GM04503 (cell line): ENCODE measurements at regions not wholly inside any gene's neighbourhood (a gene's known extent, or its start where the extent isn't known, plus 50 kb on each side); places are given as distances from the start of the nearest gene placed in this dataset.
"Not testable (repeated sequence)": the region's sequence is repeated elsewhere in the genome, so short reads cannot be mapped to it uniquely, and the experiment has no call there.

Experiments used
- DNase-seq: peaks from one replicate; pipeline ENCODE4 v3.0.0-alpha.2; 2012; ENCODE audit warnings: low read depth

DNA sequence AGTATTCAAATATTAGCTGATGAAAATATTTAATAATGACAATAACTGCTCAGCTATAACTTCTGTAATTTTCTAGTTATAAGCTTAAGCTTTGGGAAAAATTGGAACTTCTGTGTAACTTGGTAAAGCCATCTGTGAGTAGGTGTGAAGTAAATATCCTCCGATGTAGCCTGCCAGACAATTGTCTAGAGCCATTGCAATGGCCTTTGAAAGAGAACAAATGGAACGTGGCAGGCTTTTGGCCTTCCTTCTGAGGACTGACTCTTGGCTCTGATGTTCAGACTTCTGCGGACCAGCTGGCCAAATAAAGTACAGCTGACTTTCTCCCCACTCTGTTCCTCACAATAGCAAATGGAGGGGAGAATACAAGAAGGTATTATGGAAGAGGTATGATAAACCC, 203.4 kb upstream of the NMUR2 start:
- DNase-seq, result no peak

DNA sequence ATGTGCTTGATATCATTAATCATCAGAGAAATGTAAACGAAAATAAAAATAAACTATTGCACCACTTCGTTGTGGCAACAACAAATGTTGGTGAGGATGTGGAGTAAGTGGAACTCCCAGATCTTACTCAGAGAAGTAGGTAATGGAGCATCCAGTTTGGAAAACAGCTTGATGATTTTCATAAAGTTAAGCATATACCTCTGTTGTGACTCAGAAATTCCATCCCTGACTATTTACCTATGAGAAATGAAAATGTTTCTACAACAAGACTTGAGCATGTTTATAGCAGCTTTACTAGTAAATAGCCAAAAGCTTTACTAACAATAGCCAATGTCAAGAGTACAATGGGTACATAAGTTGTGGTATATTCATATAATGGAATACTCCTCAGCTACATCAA, 214.7 kb upstream of the NMUR2 start:
- no peak for DNase-seq

- no peak for DNase-seq
Observed at GRCh38 chr5:152622628-152623027, 217.5 kb upstream of the NMUR2 start.

DNA sequence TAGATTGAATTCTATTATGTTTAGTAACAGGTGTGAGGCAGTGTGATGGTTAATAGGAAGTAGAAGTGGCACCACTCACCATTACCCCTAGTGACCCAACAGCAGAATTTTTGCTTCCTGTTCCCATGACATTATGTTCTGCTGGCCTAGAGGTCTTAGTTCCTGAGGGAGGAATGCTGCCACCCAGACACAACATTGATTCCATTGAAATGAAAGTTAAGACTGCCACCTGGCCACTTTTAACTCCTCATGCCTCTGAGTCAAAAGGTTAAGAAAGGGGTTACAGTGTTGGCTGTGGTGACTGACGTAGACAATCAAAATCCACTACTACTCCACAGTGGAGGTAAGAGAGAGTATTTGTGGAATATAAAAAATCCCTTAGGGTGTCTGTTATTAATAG, 218.9 kb upstream of the NMUR2 start:
- no peak for DNase-seq

DNA sequence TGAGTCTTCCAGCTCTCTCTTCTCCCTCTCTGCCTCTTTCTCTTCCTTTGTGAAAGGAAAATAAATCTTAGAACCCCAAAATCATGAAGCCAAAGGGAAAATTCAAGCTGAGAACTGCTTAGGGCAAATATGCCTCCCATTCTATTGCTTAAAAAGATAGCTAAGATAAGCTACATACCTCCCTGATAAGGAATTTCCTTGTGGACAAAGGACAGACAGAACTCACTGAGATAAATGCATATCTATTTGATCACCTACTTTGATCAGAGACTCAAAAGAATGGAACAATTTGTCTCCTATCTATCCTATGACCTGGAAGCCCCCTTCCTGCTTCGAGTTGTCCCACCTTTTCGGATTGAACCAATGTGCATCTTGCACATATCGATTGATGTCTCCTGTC, 220.6 kb upstream of the NMUR2 start:
- DNase-seq, result no peak

DNA sequence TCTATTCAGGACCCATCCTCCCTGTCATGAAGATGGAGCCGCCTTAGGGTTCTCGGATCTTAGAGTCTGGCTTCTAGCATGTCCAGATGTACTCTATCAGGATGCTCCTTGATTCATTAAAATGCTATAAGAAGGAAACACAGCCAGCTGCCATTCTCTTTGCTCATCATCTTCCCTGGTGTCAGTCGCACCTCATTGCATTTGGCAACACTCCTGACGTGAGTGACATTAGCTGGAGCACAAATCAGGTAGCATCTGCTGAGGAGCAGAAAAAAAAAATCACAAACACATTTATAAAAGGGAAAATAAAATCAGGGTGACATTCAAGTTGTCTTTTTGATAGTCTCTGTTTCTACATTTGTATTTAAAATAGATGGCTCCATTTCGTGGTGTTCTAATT, 226.1 kb upstream of the NMUR2 start:
- no peak for DNase-seq

DNA sequence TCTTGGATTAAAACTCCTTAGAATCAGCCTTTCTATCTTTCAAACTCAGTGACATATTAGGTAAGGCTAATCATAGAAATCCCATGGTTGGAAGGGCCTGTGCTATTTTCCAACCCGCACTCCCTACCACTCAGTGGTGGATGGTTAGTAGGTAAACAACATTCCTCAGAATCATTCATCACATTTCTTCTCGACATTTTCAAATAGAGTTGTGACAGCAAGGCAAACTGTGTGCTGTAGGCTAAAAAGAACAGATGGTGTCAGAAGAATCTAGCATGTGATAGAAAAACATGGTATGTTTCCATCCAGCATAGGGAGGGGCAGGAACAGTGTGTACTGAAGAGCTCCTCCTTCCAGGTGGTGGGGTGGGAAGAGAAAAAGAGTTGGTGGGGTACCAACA, 227.3 kb upstream of the NMUR2 start:
- DNase-seq, result no peak

DNA sequence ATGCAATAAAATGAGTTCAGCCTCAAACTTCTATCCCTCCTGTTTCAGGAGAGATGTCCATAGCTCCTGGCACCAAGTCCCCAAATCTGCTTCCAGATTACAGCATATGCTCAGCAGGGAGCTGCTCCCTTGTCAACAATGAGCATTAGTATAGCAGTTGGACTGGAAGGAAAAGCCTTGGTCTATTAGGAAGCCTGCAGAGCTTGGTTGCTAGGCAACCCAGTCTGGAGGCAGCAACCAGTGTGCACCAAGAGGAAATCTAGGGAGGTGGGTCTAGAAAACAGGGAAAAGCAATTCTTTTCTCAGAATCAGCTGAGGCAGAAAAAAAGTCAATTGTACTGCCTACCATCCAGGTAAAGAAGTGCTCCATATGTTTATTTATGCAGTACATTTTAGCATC, 229.5 kb upstream of the NMUR2 start:
- DNase-seq, result no peak

DNA sequence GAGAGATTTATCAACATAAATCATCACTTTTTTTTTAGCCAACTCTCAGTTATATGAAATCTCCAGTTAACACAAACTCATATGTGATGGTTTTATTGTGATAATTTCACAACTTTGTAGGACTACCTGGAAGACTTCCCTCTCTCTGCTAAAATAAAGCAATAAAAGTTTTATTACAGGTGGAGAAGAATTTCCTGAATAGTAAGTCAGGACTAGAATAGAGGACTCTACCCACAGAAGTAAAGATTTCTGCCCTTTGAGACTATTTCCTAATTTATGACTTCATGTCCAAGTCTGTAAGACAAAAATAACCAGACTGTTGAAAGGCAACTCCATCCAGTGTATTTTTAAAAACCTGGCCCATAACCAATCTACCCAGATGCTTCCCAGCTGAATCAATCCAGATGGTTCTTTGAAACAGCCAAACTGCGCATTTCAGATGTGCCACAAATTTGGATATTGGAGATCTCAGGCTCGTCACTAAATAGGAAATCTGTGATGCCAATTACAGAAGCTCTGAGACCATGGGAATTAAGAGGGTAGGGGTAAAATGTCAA, 234.0 kb upstream of the NMUR2 start:
- DNase-seq, result no peak

- no peak for DNase-seq
Observed at GRCh38 chr5:152641970-152642805, 237.1 kb upstream of the NMUR2 start.

GRCh38 chr5:152642880-152643279, 237.8 kb upstream of the NMUR2 start:
- DNase-seq, result no peak

- DNase-seq, result no peak
Observed at GRCh38 chr5:152644029-152644728, 239.1 kb upstream of the NMUR2 start.

DNA sequence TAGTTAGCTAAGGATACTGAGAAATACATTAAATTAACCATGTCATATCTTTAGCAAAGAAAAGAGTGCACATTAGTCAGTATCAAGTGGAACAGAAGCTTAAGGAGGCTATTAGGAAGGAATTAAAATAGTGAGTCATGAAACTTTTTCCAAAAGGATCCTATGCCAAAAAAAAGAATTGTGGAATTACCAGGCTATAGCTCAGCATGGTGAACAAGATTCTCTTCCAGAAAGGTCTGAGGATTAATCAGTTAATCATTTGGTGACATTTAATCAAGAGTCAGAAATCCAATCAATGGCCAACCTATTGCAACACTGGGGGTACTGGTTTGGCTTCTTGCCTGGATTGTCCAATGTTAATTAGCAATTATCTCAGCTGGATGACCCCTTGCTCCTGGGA, 244.5 kb upstream of the NMUR2 start:
- no peak for DNase-seq

DNA sequence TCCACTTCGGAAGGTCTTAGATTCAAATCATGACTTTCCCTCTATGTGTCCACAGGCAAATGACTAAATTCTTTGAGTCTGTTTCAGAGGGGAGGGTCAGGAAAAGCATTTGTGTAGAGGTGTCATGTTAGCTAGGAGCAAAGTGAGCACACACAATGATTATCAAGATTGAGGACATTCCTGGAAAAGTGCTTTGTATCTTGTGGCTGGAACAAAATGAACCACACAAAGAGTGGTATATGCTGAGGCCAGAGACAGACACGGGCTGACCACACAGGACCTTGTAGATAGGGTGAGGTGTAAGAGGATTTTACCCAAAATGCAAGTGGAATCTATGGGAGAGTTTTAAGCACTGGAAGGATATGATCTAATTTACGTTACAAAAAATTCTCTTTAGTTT, 245.3 kb upstream of the NMUR2 start:
- no peak for DNase-seq

DNA sequence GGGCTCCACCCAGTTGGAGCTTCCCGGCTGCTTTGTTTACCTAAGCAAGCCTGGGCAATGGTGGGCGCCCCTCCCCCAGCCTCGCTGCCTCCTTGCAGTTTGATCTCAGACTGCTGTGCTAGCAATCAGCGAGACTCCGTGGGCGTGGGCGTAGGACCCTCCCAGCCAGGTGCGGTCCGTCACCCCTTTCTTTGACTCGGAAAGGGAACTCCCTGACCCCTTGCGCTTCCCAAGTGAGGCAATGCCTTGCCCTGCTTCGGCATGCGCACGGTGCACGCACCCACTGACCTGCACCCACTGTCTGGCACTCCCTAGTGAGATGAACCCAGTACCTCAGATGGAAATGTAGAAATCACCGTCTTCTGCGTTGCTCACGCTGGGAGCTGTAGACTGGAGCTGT, 254.4 kb upstream of the NMUR2 start:
- DNase-seq, result not testable (repeated sequence)

DNA sequence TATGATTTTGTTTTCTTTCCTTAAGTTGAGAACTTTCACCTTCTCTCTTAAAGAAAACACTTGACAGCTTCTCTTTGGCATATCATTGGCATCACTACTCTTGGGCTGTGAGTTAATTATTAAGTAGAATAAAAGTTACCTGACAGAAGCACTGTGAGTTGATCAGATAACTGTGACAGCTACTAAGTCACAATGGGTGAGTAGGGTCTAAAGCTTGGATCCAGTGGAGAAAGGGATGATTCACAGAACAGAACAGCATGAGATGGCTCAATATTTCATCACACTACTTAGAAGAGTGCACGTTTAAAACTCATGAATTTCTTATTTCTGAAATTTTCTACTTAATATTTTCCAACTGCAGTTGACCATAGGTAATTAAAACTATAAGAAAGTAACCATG, 268.5 kb upstream of the NMUR2 start:
- no peak for DNase-seq

GRCh38 chr5:152674403-152674802, 269.3 kb upstream of the NMUR2 start:
- no peak for DNase-seq

- no peak for DNase-seq
Observed at GRCh38 chr5:152676196-152676595, 271.1 kb upstream of the NMUR2 start.

DNA sequence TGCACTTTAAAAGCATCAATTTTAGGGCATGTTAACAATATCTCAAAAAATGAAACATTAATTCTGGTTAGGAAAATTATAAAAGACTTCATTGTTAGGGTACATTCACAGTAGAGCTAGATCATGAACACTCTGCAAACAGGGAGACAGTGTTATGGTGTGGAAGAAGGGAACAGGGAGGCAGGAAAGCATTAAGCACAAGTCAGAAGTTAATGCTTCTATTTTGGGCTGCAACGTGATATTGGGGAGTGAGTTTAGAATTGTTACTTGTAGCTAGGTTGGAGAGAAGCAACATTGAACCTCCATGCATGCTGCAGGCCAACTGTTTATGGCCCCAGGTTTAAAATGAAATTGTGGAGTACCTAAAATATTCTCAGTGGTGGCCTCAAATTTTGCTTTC, 278.1 kb upstream of the NMUR2 start:
- no peak for DNase-seq

DNA sequence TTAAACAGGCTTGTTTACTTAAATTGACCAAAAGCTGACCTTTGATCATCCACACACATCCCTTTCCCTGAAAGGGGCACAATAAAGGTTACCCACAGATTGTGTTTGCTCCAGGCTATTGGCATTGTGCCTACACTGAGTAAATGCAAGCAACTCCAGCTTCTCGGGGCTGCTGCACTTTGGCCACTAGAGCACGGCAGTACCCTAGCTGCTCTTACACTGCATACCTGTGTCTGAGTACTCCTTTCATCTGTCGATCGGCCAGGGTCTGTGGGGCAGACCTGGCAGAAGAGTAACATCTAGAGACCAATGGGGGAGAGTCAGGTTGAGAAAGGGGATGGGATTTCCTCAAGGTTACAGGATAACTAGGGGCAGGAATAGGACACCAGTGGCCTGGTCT, 281.9 kb upstream of the NMUR2 start:
- DNase-seq, result no peak

- peak; percentile 14 for DNase-seq
Observed at GRCh38 chr5:152688561-152689249, 283.6 kb upstream of the NMUR2 start.

- no peak for DNase-seq
Observed at GRCh38 chr5:152689250-152689711, 284.2 kb upstream of the NMUR2 start.

DNA sequence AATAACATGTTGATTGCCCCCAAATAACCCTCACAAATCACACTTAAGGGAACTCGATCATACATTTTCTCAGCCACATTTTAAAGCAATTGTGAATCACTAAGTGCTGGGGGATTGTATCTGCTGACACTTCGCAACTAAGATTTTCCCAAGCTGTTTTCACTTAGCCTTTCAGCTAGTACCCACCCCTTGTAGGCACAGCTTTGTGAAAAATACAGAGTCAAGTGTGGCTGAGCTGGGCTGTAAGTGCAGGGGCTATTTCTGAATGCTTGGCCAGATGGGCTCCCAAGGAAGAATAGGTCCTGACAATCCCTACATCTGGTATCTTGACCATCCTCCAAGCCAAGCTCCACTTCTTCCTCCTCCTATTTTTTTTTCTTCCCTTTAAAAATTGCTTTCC, 289.2 kb upstream of the NMUR2 start:
- DNase-seq, result no peak
